Urothelium cell line (cell line): ENCODE measurements at regions not wholly inside any gene's neighbourhood (a gene's known extent, or its start where the extent isn't known, plus 50 kb on each side); places are given as distances from the start of the nearest gene placed in this dataset.

Experiments used
- DNase-seq: peaks from one replicate; pipeline ENCODE4 v3.0.0; 2011; ENCODE audit warnings: low spot score, mixed read lengths
- FAIRE-seq: peaks from 2 replicates; lab custom pipeline; 2011; peaks lifted over from hg19 to GRCh38; lab: Jason Lieb, UNC

- FAIRE-seq (no peak), DNase-seq (no peak)
Measured at GRCh38 chr15:96716075-96716474, 385.6 kb downstream of the NR2F2 start.

- DNase-seq, result no peak
- FAIRE-seq, result no peak
Measured at GRCh38 chr15:96716478-96716877, 386.0 kb downstream of the NR2F2 start.

- DNase-seq, result no peak
- FAIRE-seq, result no peak
Measured at GRCh38 chr15:96720251-96720650, 389.8 kb downstream of the NR2F2 start.

- no peak for DNase-seq
- no peak for FAIRE-seq
Measured at GRCh38 chr15:96720656-96721055, 390.2 kb downstream of the NR2F2 start.

- FAIRE-seq, result no peak
- DNase-seq, result no peak
Measured at GRCh38 chr15:96728591-96728990, 398.1 kb downstream of the NR2F2 start.

GRCh38 chr15:96732704-96733103, 402.2 kb downstream of the NR2F2 start:
- no peak for FAIRE-seq

GRCh38 chr15:96733721-96734120, 403.2 kb downstream of the NR2F2 start:
- DNase-seq (no peak), FAIRE-seq (no peak)

More at GRCh38 chr15:96732704-96733103, 402.2 kb downstream of the NR2F2 start:
- DNase-seq, result no peak

GRCh38 chr15:96735632-96736240, 405.2 kb downstream of the NR2F2 start:
- FAIRE-seq (no peak), DNase-seq (no peak)

GRCh38 chr15:96736384-96736783, 405.9 kb downstream of the NR2F2 start:
- no peak for DNase-seq

GRCh38 chr15:96737408-96737807, 406.9 kb downstream of the NR2F2 start:
- DNase-seq (no peak), FAIRE-seq (no peak)

More at GRCh38 chr15:96736384-96736783, 405.9 kb downstream of the NR2F2 start:
- FAIRE-seq, result no peak

GRCh38 chr15:96746665-96747064, 416.2 kb downstream of the NR2F2 start:
- DNase-seq (no peak), FAIRE-seq (no peak)

GRCh38 chr15:96747291-96747690, 416.8 kb downstream of the NR2F2 start:
- DNase-seq (no peak), FAIRE-seq (no peak)

GRCh38 chr15:96750361-96750760, 419.9 kb downstream of the NR2F2 start:
- FAIRE-seq (no peak), DNase-seq (no peak)

- FAIRE-seq (no peak), DNase-seq (no peak)
Measured at GRCh38 chr15:96756146-96756545, 425.6 kb downstream of the NR2F2 start.

GRCh38 chr15:96756656-96757055, 426.2 kb downstream of the NR2F2 start:
- no peak for DNase-seq
- no peak for FAIRE-seq

- no peak for FAIRE-seq
- no peak for DNase-seq
Measured at GRCh38 chr15:96762566-96762965, 432.1 kb downstream of the NR2F2 start.

- DNase-seq (no peak), FAIRE-seq (no peak)
Measured at GRCh38 chr15:96764501-96764900, 434.0 kb downstream of the NR2F2 start.

- FAIRE-seq (no peak), DNase-seq (no peak)
Measured at GRCh38 chr15:96764946-96765345, 434.4 kb downstream of the NR2F2 start.

GRCh38 chr15:96766366-96766765, 435.9 kb downstream of the NR2F2 start:
- DNase-seq (no peak), FAIRE-seq (no peak)

- no peak for FAIRE-seq
Measured at GRCh38 chr15:96767703-96768434, 437.4 kb downstream of the NR2F2 start.

GRCh38 chr15:96768435-96768789, 437.9 kb downstream of the NR2F2 start:
- DNase-seq (no peak), FAIRE-seq (peak; percentile 62)

More at GRCh38 chr15:96767703-96768434, 437.4 kb downstream of the NR2F2 start:
- peak; percentile 18 for DNase-seq

GRCh38 chr15:96771035-96771434, 440.5 kb downstream of the NR2F2 start:
- no peak for DNase-seq
- no peak for FAIRE-seq

- FAIRE-seq (no peak), DNase-seq (no peak)
Measured at GRCh38 chr15:96774216-96774615, 443.7 kb downstream of the NR2F2 start.
